IPS-18a (cell line): ENCODE measurements at regions not wholly inside any gene's neighbourhood (a gene's known extent, or its start where the extent isn't known, plus 50 kb on each side); places are given as distances from the start of the nearest gene placed in this dataset.
"Not testable (repeated sequence)": the region's sequence is repeated elsewhere in the genome, so short reads cannot be mapped to it uniquely, and the experiment has no call there.

Experiments
- H3K27ac ChIP-seq: one replicate; pipeline ENCODE4 v1.5.1; 2013; ENCODE audit warnings: low read length
- H3K27me3 ChIP-seq: one replicate; pipeline ENCODE4 v1.6.1; 2013; ENCODE audit warnings: mild to moderate bottlenecking, low read length; ENCODE audit not compliant: control insufficient read depth, insufficient read depth
- H3K36me3 ChIP-seq: one replicate; pipeline ENCODE4 v1.6.1; 2013; ENCODE audit warnings: low read depth, low read length; ENCODE audit not compliant: control insufficient read depth
- H3K4me1 ChIP-seq: one replicate; pipeline ENCODE4 v1.6.1; 2013; ENCODE audit warnings: low read depth, low read length; ENCODE audit not compliant: control insufficient read depth
- H3K4me3 ChIP-seq: one replicate; pipeline ENCODE4 v1.5.1; 2013; ENCODE audit warnings: low read length
- H3K9ac ChIP-seq: one replicate; pipeline ENCODE4 v1.6.1; 2013; ENCODE audit warnings: mild to moderate bottlenecking, low read length, moderate library complexity
- H3K9me3 ChIP-seq: one replicate; pipeline ENCODE4 v1.6.1; 2013; ENCODE audit warnings: low read depth, low read length; ENCODE audit not compliant: control insufficient read depth

DNA sequence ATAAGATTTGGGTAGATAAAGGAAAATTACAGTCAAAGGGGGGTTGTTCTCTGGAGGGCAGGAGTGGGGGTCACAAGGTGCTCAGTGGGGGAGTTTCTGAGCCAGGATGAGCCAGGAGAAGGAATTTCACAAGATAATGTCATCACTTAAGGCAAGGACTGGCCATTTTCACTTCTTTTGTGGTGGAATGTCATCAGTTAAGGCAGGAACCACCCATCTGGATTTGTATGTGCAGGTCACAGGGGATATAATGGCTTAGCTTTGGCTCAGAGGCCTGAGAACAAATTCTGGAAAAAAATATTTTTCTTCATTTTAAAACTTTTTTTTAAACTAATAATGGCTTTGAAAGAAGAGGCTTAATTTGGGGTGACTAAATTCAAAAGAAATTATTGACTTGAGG, 94.5 kb downstream of the ZNF486 start:
- not testable (repeated sequence) for H3K4me1 ChIP-seq, H3K27me3 ChIP-seq, H3K4me3 ChIP-seq, H3K9ac ChIP-seq, H3K36me3 ChIP-seq, H3K27ac ChIP-seq, H3K9me3 ChIP-seq

DNA sequence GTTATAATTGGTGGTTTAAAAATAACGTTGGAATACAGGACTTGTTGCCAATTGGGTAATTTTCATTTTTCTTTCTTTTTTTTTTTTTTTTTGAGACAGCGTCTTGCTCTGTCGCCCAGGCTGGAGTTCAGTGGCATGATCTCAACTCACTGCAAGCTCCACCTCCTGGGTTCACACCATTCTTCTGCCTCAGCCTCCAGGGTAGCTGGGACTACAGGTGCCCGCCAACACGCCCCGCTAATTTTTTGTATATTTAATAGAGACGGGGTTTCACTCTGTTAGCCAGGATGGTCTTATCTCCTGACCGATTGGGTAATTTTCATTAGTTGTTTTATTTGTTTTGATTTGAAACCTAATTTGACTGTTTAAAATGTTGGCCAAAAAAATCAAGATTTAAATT, 93.7 kb downstream of the ZNF486 start:
- H3K4me3 ChIP-seq, H3K9ac ChIP-seq: not testable (repeated sequence)

GRCh38 chr19:20259615-20260014, 92.6 kb downstream of the ZNF486 start:
- H3K4me3 ChIP-seq = peak overlapping the region; percentile 24
- peaks cover 8% of the 10 kb centered on the region for H3K4me1 ChIP-seq
- no peaks in the 10 kb centered on the region for H3K27me3 ChIP-seq
- H3K27ac ChIP-seq = peak overlapping the region; percentile 75
- peak overlapping the region; percentile 50 for H3K9ac ChIP-seq
- no peaks in the 10 kb centered on the region for H3K36me3 ChIP-seq
- peaks cover 3% of the 10 kb centered on the region for H3K9me3 ChIP-seq

More for the DNA sequence above, 93.7 kb downstream of the ZNF486 start:
- not testable (repeated sequence) for H3K27ac ChIP-seq, H3K36me3 ChIP-seq, H3K27me3 ChIP-seq, H3K4me1 ChIP-seq, H3K9me3 ChIP-seq

DNA sequence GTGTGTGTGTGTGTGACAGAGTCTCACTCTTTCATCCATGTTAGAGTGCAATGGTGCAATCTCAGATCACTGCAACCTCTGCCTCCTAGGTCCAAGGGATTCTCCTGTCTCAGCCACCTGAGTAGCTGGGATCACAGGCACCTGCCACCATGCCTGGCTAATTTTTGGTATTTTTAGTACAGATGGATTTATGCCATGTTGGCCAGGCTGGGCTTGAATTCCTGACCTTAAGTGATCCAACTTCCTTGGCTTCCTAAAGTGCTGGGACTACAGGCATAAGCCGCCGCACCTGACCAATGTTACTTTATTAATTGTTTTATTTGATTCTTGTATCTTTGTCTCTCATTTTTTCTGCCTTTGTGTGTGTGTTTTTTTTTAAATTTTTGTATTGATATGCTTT, 89.6 kb downstream of the ZNF486 start:
- Histone ChIP-seq H3K9me3 (peaks cover 3% of the 10 kb centered on the region), H3K27ac (no peak overlapping the region), H3K4me3 (no peak overlapping the region), H3K9ac (no peak overlapping the region), H3K27me3 (no peaks in the 10 kb centered on the region), H3K36me3 (no peaks in the 10 kb centered on the region), H3K4me1 (peaks cover 5% of the 10 kb centered on the region)

DNA sequence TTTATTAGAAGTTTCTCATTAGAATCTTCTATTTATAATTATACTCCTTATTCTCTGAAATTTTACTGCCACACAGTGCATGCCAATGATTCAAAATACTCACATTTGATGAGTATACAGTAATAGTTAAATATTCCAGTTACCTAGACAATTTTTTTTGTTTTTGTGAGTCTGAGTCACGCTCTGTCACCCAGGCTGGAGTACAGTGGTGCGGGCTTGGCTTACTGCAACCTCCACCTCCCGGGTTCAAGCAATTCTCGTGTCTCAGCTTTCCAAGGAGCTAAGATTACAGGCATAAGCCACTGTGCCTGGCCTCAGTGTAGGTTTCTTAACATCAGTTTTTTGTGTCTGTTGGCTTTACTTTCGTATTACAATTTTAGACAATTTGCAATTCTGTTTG, 87.1 kb downstream of the ZNF486 start:
- Histone ChIP-seq H3K4me3 (no peak overlapping the region), H3K36me3 (no peaks in the 10 kb centered on the region), H3K9ac (no peak overlapping the region), H3K27me3 (no peaks in the 10 kb centered on the region), H3K27ac (no peak overlapping the region), H3K9me3 (no peaks in the 10 kb centered on the region), H3K4me1 (no peaks in the 10 kb centered on the region)

DNA sequence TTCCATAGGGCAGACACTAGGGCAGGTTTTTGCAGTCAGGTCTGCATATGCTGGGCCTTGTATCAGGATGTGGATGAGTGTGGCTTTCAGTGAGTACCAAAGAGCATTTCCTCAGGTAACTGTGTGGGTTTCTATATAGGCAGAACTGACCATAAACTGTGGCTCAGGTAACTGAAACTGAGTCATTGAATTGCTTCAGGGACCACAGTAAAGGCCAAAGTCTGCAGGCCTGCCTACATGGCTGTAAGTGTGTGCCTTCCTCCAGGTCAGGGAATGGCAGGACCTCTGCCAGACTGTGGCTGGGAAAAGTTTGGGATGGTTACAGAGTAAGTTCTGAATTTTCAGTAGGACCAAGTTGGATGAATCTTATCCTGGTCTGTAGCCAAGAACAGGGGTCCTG, 85.6 kb downstream of the ZNF486 start:
- peaks cover 6% of the 10 kb centered on the region for H3K4me1 ChIP-seq
- H3K27ac ChIP-seq = no peak overlapping the region
- no peaks in the 10 kb centered on the region for H3K27me3 ChIP-seq
- H3K9ac ChIP-seq = no peak overlapping the region
- H3K9me3 ChIP-seq = peaks cover 5% of the 10 kb centered on the region
- H3K4me3 ChIP-seq = no peak overlapping the region
- H3K36me3 ChIP-seq = no peaks in the 10 kb centered on the region

DNA sequence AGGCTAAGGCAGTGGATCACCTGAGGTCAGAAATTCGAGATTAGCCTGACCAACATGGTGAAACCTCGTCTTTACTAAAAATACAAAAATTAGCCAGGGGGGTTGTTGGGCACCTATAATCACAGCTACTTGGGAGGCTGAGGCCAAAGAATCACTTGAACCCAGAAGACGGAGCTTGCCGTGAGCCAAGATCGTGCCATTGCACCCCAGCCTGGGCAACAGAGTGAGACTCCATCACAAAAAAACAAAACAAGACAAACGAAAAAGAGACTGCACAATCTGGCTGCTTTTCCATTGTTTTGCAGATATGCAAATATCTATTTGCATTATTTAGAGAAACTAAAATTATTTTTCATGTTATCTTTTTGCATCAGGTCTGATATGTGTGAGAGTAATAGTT, 83.6 kb downstream of the ZNF486 start:
- H3K27me3 ChIP-seq = no peaks in the 10 kb centered on the region
- no peak overlapping the region for H3K27ac ChIP-seq
- no peak overlapping the region for H3K4me3 ChIP-seq
- no peak overlapping the region for H3K9ac ChIP-seq
- H3K9me3 ChIP-seq = peaks cover 6% of the 10 kb centered on the region
- no peaks in the 10 kb centered on the region for H3K36me3 ChIP-seq
- H3K4me1 ChIP-seq = peaks cover 6% of the 10 kb centered on the region

GRCh38 chr19:20250121-20250520, 83.1 kb downstream of the ZNF486 start:
- Histone ChIP-seq H3K27me3 (no peaks in the 10 kb centered on the region), H3K4me1 (peaks cover 6% of the 10 kb centered on the region), H3K27ac (no peak overlapping the region), H3K9me3 (peaks cover 6% of the 10 kb centered on the region), H3K36me3 (no peaks in the 10 kb centered on the region), H3K4me3 (no peak overlapping the region), H3K9ac (no peak overlapping the region)
